ENCODE measurements at regions not wholly inside any gene's neighbourhood (a gene's known extent, or its start where the extent isn't known, plus 50 kb on each side); places are given as distances from the start of the nearest gene placed in this dataset.

- H3K27ac Mint-ChIP-seq = no peak overlapping the region
- H3K4me1 Mint-ChIP-seq = peaks cover 0 to 2% of the 10 kb centered on the region in 2 donors
- H3K9me3 Mint-ChIP-seq = no peaks in the 10 kb centered on the region
- H3K36me3 Mint-ChIP-seq = no peaks in the 10 kb centered on the region
- peaks cover 0 to 6% (median 3%) of the 10 kb centered on the region in 3 donors for H3K27me3 Mint-ChIP-seq (ENCODE audit: low read depth in 3 of 3)
- DNase-seq = no peak
- no peak overlapping the region for H3K4me3 Mint-ChIP-seq
Measured at GRCh38 chr11:112558691-112559090, 298.0 kb upstream of the PLET1 start.

- H3K9me3 Mint-ChIP-seq = no peaks in the 10 kb centered on the region
Measured at GRCh38 chr11:112563808-112564207, 303.1 kb upstream of the PLET1 start.

GRCh38 chr11:112564228-112564955 lies 303.7 kb upstream of the PLET1 start:
- no peaks in the 10 kb centered on the region for H3K36me3 Mint-ChIP-seq
- H3K27me3 Mint-ChIP-seq (ENCODE audit: low read depth in 3 of 3) = peaks cover 0 to 10% (median 3%) of the 10 kb centered on the region in 3 donors
- DNase-seq = no peak
- H3K9me3 Mint-ChIP-seq = no peaks in the 10 kb centered on the region
- H3K4me1 Mint-ChIP-seq = no peaks in the 10 kb centered on the region
- H3K4me3 Mint-ChIP-seq = no peak overlapping the region
- H3K27ac Mint-ChIP-seq = no peak overlapping the region

More at GRCh38 chr11:112563808-112564207, 303.1 kb upstream of the PLET1 start:
- Mint-ChIP-seq H3K27me3 (ENCODE audit: low read depth in 3 of 3) (peaks cover 0 to 10% (median 3%) of the 10 kb centered on the region in 3 donors), H3K36me3 (no peaks in the 10 kb centered on the region), H3K27ac (no peak overlapping the region), H3K4me3 (no peak overlapping the region), H3K4me1 (no peaks in the 10 kb centered on the region)
- no peak for DNase-seq

GRCh38 chr11:112565551-112565950 lies 304.9 kb upstream of the PLET1 start:
- no peaks in the 10 kb centered on the region for H3K36me3 Mint-ChIP-seq
- no peak for DNase-seq
- H3K27ac Mint-ChIP-seq = no peak overlapping the region
- no peaks in the 10 kb centered on the region for H3K4me1 Mint-ChIP-seq
- no peak overlapping the region for H3K4me3 Mint-ChIP-seq
- H3K27me3 Mint-ChIP-seq (ENCODE audit: low read depth in 3 of 3) = peaks cover 0 to 10% (median 4%) of the 10 kb centered on the region in 3 donors
- no peaks in the 10 kb centered on the region for H3K9me3 Mint-ChIP-seq

GRCh38 chr11:112566124-112566523 lies 305.5 kb upstream of the PLET1 start:
- no peak overlapping the region for H3K27ac Mint-ChIP-seq
- no peaks in the 10 kb centered on the region for H3K9me3 Mint-ChIP-seq
- H3K4me1 Mint-ChIP-seq = no peaks in the 10 kb centered on the region
- H3K27me3 Mint-ChIP-seq (ENCODE audit: low read depth in 3 of 3) = peaks cover 0 to 10% (median 4%) of the 10 kb centered on the region in 3 donors
- H3K4me3 Mint-ChIP-seq = no peak overlapping the region
- no peaks in the 10 kb centered on the region for H3K36me3 Mint-ChIP-seq
- no peak for DNase-seq

- H3K27me3 Mint-ChIP-seq (ENCODE audit: low read depth in 3 of 3) = peaks cover 0 to 8% (median 4%) of the 10 kb centered on the region in 3 donors
- no peaks in the 10 kb centered on the region for H3K9me3 Mint-ChIP-seq
- no peaks in the 10 kb centered on the region for H3K36me3 Mint-ChIP-seq
- H3K27ac Mint-ChIP-seq = no peak overlapping the region
- no peak overlapping the region for H3K4me3 Mint-ChIP-seq
- DNase-seq = no peak
- H3K4me1 Mint-ChIP-seq = no peaks in the 10 kb centered on the region
Measured at GRCh38 chr11:112570333-112570732, 309.7 kb upstream of the PLET1 start.

- no peaks in the 10 kb centered on the region for H3K4me1 Mint-ChIP-seq
- H3K27me3 Mint-ChIP-seq (ENCODE audit: low read depth in 3 of 3) = peaks cover 2 to 6% (median 3%) of the 10 kb centered on the region in 3 donors
- H3K36me3 Mint-ChIP-seq = no peaks in the 10 kb centered on the region
- no peak for DNase-seq
- H3K9me3 Mint-ChIP-seq = peaks cover 0 to 2% (median 0%) of the 10 kb centered on the region in 6 donors
- no peak overlapping the region for H3K27ac Mint-ChIP-seq
- H3K4me3 Mint-ChIP-seq = no peak overlapping the region
Measured at GRCh38 chr11:112579282-112579681, 318.6 kb upstream of the PLET1 start.

- Mint-ChIP-seq H3K9me3 (no peaks in the 10 kb centered on the region), H3K4me1 (no peaks in the 10 kb centered on the region), H3K36me3 (no peaks in the 10 kb centered on the region), H3K4me3 (no peak overlapping the region), H3K27ac (no peak overlapping the region), H3K27me3 (ENCODE audit: low read depth in 3 of 3) (peaks cover 2 to 4% (median 3%) of the 10 kb centered on the region in 3 donors)
- DNase-seq = no peak
Measured at GRCh38 chr11:112580864-112581263, 320.2 kb upstream of the PLET1 start.

- Mint-ChIP-seq H3K9me3 (no peaks in the 10 kb centered on the region), H3K36me3 (no peaks in the 10 kb centered on the region), H3K4me1 (no peaks in the 10 kb centered on the region), H3K27me3 (ENCODE audit: low read depth in 3 of 3) (peaks cover 2 to 4% (median 3%) of the 10 kb centered on the region in 3 donors), H3K27ac (no peak overlapping the region), H3K4me3 (no peak overlapping the region)
- no peak for DNase-seq
Measured at GRCh38 chr11:112581747-112582146, 321.1 kb upstream of the PLET1 start.

GRCh38 chr11:112582366-112582765 lies 321.7 kb upstream of the PLET1 start:
- DNase-seq = no peak
- Mint-ChIP-seq H3K4me1 (no peaks in the 10 kb centered on the region), H3K36me3 (no peaks in the 10 kb centered on the region), H3K9me3 (no peaks in the 10 kb centered on the region), H3K27ac (no peak overlapping the region), H3K27me3 (ENCODE audit: low read depth in 3 of 3) (peaks cover 0 to 4% (median 3%) of the 10 kb centered on the region in 3 donors), H3K4me3 (no peak overlapping the region)

- Mint-ChIP-seq H3K9me3 (no peaks in the 10 kb centered on the region), H3K4me1 (peaks cover 1 to 3% of the 10 kb centered on the region in 2 donors), H3K27ac (no peak overlapping the region), H3K27me3 (ENCODE audit: low read depth in 3 of 3) (peaks cover 0 to 4% (median 3%) of the 10 kb centered on the region in 3 donors), H3K4me3 (no peak overlapping the region), H3K36me3 (no peaks in the 10 kb centered on the region)
- DNase-seq = no peak
Measured at GRCh38 chr11:112583261-112583893, 322.7 kb upstream of the PLET1 start.

- DNase-seq = no peak
- H3K4me3 Mint-ChIP-seq = no peak overlapping the region
- peaks cover 1 to 5% of the 10 kb centered on the region in 2 donors for H3K4me1 Mint-ChIP-seq
- H3K9me3 Mint-ChIP-seq = no peaks in the 10 kb centered on the region
- H3K27me3 Mint-ChIP-seq (ENCODE audit: low read depth in 3 of 3) = peaks cover 0 to 4% (median 3%) of the 10 kb centered on the region in 3 donors
- no peaks in the 10 kb centered on the region for H3K36me3 Mint-ChIP-seq
- H3K27ac Mint-ChIP-seq = no peak overlapping the region
Measured at GRCh38 chr11:112584672-112585071, 324.0 kb upstream of the PLET1 start.

- H3K36me3 Mint-ChIP-seq = no peaks in the 10 kb centered on the region
- H3K9me3 Mint-ChIP-seq = no peaks in the 10 kb centered on the region
- peaks cover 0 to 3% (median 2%) of the 10 kb centered on the region in 3 donors for H3K27me3 Mint-ChIP-seq (ENCODE audit: low read depth in 3 of 3)
- H3K27ac Mint-ChIP-seq = no peak overlapping the region
- H3K4me3 Mint-ChIP-seq = no peak overlapping the region
- peaks cover 1 to 5% of the 10 kb centered on the region in 2 donors for H3K4me1 Mint-ChIP-seq
- no peak for DNase-seq
Measured at GRCh38 chr11:112587664-112588063, 327.0 kb upstream of the PLET1 start.

- Mint-ChIP-seq H3K36me3 (no peaks in the 10 kb centered on the region), H3K4me1 (peaks cover 1 to 5% of the 10 kb centered on the region in 2 donors), H3K9me3 (no peaks in the 10 kb centered on the region), H3K4me3 (no peak overlapping the region), H3K27ac (no peak overlapping the region), H3K27me3 (ENCODE audit: low read depth in 3 of 3) (peaks cover 0 to 3% (median 0%) of the 10 kb centered on the region in 3 donors)
- DNase-seq = peak; percentile 50 to 54 (median 50)
Measured at GRCh38 chr11:112588252-112588694, 327.6 kb upstream of the PLET1 start.
